ENCODE measurements at regions not wholly inside any gene's neighbourhood (a gene's known extent, or its start where the extent isn't known, plus 50 kb on each side); places are given as distances from the start of the nearest gene placed in this dataset.
"Not testable (repeated sequence)": the region's sequence is repeated elsewhere in the genome, so short reads cannot be mapped to it uniquely, and the experiment has no call there.

DNA sequence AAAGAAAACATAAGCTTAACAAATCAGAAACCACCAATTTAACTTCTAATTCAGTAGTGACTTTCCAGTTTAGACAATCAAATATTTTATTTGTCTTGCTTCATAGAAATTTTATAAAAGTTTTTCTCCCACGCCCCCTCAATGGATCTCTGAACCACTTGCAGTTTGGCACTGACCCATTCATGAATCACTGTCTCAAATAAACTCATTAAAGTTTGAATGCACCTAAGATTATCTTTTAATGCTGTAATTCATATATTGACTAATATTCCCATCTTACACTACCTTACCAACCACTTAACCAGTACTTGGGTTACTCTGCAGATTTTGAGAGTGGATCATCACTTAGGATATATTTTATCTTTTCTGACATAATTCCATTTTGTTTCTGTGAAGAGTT lies 880.2 kb downstream of the OTOL1 start:
- Histone ChIP-seq H3K36me3 (replicated peaks) (no peaks in the 10 kb centered on the region), H3K9me3 (no peaks in the 10 kb centered on the region), H3K4me1 (no peaks in the 10 kb centered on the region), H3K4me3 (no peak overlapping the region), H3K27me3 (ENCODE audit: low read depth) (no peaks in the 10 kb centered on the region)
- DNase-seq (ENCODE audit: low spot score in 2 of 2) = no peak
- in situ Hi-C loops (cut with MboI; ENCODE audit: low sequenced_read_pairs) = no loop called here

DNA sequence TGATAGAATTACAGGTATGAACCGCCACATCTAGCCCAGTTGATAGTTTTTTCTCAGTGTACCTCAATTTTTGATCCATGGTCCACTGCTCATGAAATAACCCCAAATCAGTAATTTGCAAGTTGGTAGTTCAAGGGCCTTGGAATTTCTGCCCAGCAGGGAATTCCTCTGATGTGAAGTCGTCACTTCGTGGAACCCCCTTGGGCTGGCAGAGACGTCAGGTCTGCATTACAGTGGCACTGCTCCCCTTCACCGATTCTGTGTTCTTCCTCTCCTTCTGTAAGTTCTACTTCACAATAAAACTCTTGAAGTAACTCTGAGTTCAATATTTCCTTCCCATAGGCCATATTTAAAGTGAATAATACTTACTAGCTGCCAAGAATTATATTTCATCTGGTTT lies 881.0 kb downstream of the OTOL1 start:
- no peaks in the 10 kb centered on the region for H3K9me3 ChIP-seq
- H3K4me1 ChIP-seq = no peaks in the 10 kb centered on the region
- H3K4me3 ChIP-seq = no peak overlapping the region
- in situ Hi-C loops (cut with MboI; ENCODE audit: low sequenced_read_pairs) = no loop called here
- H3K36me3 ChIP-seq (replicated peaks) = no peaks in the 10 kb centered on the region
- H3K27me3 ChIP-seq (ENCODE audit: low read depth) = no peaks in the 10 kb centered on the region
- no peak for DNase-seq (ENCODE audit: low spot score in 2 of 2)

DNA sequence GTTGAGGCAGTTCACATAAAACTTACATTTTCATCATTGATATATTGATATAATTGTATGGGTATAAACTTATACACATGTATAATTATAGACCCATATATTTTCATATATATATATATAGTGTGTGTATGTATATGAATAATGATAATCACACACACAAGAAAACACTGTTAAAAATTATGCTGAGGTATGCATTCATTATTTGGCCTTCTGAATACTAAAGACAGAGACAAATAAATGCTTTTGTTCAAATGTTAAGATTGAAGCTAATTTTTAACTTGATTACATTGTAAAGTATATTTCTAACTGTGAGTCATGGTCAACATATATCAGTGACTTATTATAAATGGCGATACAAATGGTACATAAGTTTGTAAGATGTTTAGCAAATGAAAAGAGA lies 888.8 kb downstream of the OTOL1 start:
- in situ Hi-C loops (cut with MboI; ENCODE audit: low sequenced_read_pairs) = no loop called here
- Histone ChIP-seq H3K4me3 (no peak overlapping the region), H3K4me1 (no peaks in the 10 kb centered on the region), H3K9me3 (no peaks in the 10 kb centered on the region), H3K36me3 (replicated peaks) (no peaks in the 10 kb centered on the region), H3K27me3 (ENCODE audit: low read depth) (no peaks in the 10 kb centered on the region)
- DNase-seq (ENCODE audit: low spot score in 2 of 2) = no peak

DNA sequence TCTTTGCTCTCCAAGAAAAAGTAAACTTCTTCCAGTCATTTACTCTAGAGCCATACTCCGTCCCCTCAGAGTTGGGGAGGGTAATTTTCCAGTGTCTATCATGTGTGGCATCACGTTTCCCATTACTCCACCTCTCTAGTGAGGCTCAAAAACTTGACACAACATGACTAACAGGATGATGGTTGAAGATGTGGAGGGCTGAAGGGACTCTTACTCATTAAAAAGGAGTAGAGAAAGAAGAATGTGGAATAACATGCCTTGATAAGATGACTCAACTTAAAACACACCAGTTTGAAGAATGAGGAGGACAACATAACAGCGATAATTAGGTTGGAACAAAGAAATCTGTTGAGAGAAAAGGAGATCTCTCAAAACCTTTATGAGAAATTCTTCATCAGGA lies 894.3 kb downstream of the OTOL1 start:
- Histone ChIP-seq H3K36me3 (replicated peaks) (no peaks in the 10 kb centered on the region), H3K4me3 (no peak overlapping the region), H3K27me3 (ENCODE audit: low read depth) (no peaks in the 10 kb centered on the region), H3K4me1 (no peaks in the 10 kb centered on the region), H3K9me3 (no peaks in the 10 kb centered on the region)
- in situ Hi-C loops (cut with MboI; ENCODE audit: low sequenced_read_pairs) = no loop called here
- no peak for DNase-seq (ENCODE audit: low spot score in 2 of 2)

DNA sequence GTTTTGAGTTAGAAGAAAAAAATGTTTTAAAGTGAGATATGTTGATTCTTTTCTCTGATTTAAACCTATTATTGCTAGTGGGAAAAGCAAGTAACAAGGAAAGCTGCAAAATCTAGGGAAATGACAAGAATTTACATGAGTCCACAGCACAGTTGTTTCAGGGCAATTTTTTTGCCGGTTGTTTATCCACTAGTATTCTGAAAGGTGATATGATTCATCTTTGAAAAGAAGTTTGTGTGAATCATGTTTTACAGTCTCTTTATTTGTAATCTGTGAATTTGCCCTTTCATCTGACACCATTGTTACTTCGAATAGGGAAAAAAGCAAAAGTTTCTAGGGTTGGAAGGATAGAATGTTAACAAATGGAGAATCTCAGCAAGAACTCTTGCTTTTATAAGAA lies 894.7 kb downstream of the OTOL1 start:
- DNase-seq (ENCODE audit: low spot score in 2 of 2) = no peak
- Histone ChIP-seq H3K27me3 (ENCODE audit: low read depth) (no peaks in the 10 kb centered on the region), H3K9me3 (no peaks in the 10 kb centered on the region), H3K4me1 (no peaks in the 10 kb centered on the region), H3K4me3 (no peak overlapping the region), H3K36me3 (replicated peaks) (no peaks in the 10 kb centered on the region)
- in situ Hi-C loops (cut with MboI; ENCODE audit: low sequenced_read_pairs) = no loop called here

DNA sequence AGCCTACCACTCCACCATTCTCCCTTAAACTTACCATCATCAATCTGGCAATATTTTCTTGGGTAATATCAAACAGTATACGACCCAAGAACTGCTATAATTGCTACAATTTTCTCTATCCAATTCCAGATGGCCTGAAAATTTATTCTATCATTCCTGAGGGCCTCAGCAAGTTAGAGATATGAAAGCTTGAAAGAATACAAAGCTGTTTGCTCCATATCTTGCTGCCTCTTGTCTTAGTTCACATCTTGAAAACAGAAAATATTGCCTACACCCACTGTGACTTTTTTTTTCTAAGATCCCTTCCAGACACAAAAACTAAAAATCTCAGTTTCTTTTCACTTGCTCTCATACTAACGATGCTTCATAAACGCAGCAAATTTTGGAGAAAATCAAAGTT lies 898.9 kb downstream of the OTOL1 start:
- Histone ChIP-seq H3K36me3 (replicated peaks) (no peaks in the 10 kb centered on the region), H3K27me3 (ENCODE audit: low read depth) (no peaks in the 10 kb centered on the region), H3K4me1 (no peaks in the 10 kb centered on the region), H3K9me3 (no peaks in the 10 kb centered on the region), H3K4me3 (no peak overlapping the region)
- no peak for DNase-seq (ENCODE audit: low spot score in 2 of 2)
- in situ Hi-C loops (cut with MboI; ENCODE audit: low sequenced_read_pairs) = no loop called here

DNA sequence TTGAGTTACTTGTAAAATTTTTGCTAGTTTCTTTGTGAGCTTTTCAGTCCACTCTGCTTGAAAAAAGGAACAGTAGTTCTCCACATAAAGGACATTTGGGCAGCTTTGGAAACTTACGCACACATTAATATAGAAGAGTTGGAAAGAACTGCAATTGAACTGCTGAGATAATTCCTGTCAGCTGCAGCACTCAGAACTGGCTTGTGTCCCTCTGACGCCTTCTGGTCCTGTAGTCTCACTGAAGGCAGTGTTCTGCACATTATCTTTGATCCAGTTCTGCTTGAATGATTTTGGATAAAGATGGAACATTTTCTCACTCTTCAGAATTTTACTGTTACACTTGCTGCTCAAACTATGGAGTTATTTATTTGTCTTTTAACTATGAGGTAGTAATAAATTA lies 901.9 kb downstream of the OTOL1 start:
- DNase-seq (ENCODE audit: low spot score in 2 of 2) = no peak
- Histone ChIP-seq H3K4me3 (no peak overlapping the region), H3K36me3 (replicated peaks) (no peaks in the 10 kb centered on the region), H3K9me3 (no peaks in the 10 kb centered on the region), H3K27me3 (ENCODE audit: low read depth) (no peaks in the 10 kb centered on the region), H3K4me1 (no peaks in the 10 kb centered on the region)
- in situ Hi-C loops (cut with MboI; ENCODE audit: low sequenced_read_pairs) = no loop called here

DNA sequence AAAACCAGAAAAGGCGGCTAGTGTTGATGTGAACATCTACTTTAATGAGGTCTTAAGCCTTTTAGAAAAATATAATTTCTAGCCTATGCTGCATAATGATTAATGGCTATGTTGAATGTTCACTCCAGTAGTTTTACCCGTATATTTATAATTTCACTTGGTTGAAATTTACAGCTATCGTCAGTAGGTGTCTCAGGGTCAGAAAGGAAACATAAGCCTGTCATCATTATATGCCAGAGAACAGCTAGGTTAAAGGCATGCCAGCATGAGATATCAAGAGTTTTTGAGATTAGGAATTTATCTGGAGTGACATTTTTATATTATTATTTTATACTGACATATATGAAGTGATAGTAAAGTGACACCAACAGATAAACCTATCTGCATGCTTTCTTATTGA lies 904.1 kb downstream of the OTOL1 start:
- Histone ChIP-seq H3K9me3 (no peaks in the 10 kb centered on the region), H3K4me1 (no peaks in the 10 kb centered on the region), H3K36me3 (replicated peaks) (no peaks in the 10 kb centered on the region), H3K4me3 (no peak overlapping the region), H3K27me3 (ENCODE audit: low read depth) (no peaks in the 10 kb centered on the region)
- DNase-seq (ENCODE audit: low spot score in 2 of 2) = no peak
- in situ Hi-C loops (cut with MboI; ENCODE audit: low sequenced_read_pairs) = no loop called here

DNA sequence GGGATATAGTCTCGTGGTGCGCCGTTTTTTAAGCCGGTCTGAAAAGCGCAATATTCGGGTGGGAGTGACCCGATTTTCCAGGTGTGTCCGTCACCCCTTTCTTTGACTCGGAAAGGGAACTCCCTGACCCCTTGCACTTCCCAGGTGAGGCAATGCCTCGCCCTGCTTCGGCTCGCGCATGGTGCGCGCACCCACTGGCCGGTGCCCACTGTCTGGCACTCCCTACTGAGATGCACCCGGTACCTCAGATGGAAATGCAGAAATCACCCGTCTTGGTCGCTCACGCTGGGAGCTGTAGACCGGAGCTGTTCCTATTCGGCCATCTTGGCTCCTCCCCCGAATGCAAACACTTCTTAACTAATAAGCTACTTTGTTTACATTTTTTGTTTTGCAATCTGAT lies 914.9 kb downstream of the OTOL1 start:
- in situ Hi-C loops (cut with MboI; ENCODE audit: low sequenced_read_pairs); H3K9me3 ChIP-seq; H3K27me3 ChIP-seq (ENCODE audit: low read depth); H3K36me3 ChIP-seq (replicated peaks); H3K4me3 ChIP-seq; H3K4me1 ChIP-seq; DNase-seq (ENCODE audit: low spot score in 2 of 2): not testable (repeated sequence)

DNA sequence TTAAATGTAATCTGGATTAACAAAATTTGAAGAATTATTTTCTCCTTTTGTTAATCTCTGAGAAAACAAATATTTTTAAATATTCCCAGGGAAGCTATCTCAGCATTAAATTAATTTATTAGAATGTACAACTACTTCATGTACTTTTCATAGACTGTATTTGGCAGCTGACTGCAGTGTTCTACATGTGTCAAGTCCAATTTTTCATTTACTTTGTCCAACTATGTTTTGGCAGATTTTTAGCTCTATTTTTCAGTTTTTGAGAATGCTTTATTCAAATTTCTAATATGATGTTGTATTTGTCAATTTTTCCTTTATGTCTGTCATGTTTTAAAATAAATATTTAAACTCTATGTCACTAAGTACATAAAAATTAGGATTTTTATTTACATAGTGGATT lies 925.1 kb downstream of the OTOL1 start:
- DNase-seq (ENCODE audit: low spot score in 2 of 2) = no peak
- Histone ChIP-seq H3K27me3 (ENCODE audit: low read depth) (no peaks in the 10 kb centered on the region), H3K4me1 (no peaks in the 10 kb centered on the region), H3K4me3 (no peak overlapping the region), H3K36me3 (replicated peaks) (no peaks in the 10 kb centered on the region), H3K9me3 (no peaks in the 10 kb centered on the region)
- in situ Hi-C loops (cut with MboI; ENCODE audit: low sequenced_read_pairs) = no loop called here

DNA sequence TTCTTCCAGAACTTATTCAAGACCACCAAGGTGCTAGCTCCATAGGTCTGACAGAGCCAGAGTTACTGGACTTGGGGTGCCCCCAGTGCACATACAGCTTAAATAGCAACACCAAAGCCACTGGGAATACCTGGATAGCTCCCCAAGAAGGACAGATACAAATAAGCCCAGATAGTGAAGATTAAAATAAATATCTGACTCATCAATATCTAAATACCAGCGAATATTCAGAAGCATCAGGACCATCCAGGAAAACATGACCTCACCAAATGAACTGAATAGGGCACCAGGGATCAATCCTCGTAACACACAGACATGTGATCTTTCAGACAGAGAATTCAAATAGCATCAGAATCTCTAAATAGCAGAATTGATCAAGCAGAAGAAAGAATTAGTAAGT lies 931.6 kb downstream of the OTOL1 start:
- Histone ChIP-seq H3K4me1 (no peaks in the 10 kb centered on the region), H3K27me3 (ENCODE audit: low read depth) (no peaks in the 10 kb centered on the region), H3K4me3 (no peak overlapping the region), H3K36me3 (replicated peaks) (no peaks in the 10 kb centered on the region), H3K9me3 (no peaks in the 10 kb centered on the region; the same call in 1 of the 2 replicates)
- no peak for DNase-seq (ENCODE audit: low spot score in 2 of 2)
- in situ Hi-C loops (cut with MboI; ENCODE audit: low sequenced_read_pairs) = no loop called here

DNA sequence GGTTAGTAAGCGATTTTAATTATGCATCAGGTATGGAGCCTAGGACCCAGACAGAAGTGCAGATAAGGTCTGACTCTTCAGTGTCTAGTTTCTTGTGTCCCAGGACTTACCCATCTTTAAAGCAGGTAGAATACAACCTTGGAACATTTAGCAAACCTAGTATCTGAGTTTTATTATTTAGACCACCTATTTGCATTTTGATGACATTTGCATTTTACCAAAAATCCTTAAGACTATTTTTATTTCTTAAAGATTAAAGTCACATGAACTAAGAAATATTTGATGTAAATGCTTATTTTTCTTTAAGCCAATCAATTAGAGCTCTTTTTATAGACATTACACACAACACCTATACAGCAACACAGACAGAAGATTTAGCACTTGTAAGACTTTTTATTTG lies 939.1 kb downstream of the OTOL1 start:
- no peaks in the 10 kb centered on the region for H3K36me3 ChIP-seq (replicated peaks)
- in situ Hi-C loops (cut with MboI; ENCODE audit: low sequenced_read_pairs) = no loop called here
- DNase-seq (ENCODE audit: low spot score in 2 of 2) = no peak

DNA sequence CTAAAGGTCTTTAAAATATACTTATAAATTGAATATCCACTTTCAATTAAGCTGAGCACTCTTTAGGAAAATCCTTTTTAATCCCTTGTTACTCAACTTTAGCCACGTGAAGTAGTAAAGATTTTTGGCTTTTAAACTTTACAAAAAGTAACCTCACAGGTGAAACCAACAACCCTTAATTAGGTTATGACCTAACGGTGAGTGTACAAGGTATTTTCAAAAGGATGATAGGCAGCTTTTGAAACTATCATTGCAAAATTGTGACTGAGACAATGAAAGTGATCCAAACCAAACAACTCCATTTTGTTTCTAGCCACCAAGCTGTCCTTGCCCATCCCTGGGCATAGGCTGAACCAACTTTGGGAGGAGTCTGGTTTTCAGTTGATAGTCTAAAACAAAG lies 940.2 kb downstream of the OTOL1 start:
- DNase-seq (ENCODE audit: low spot score in 2 of 2) = no peak
- in situ Hi-C loops (cut with MboI; ENCODE audit: low sequenced_read_pairs) = no loop called here

More for the DNA sequence above, 939.1 kb downstream of the OTOL1 start:
- no peaks in the 10 kb centered on the region for H3K4me1 ChIP-seq
- H3K9me3 ChIP-seq = no peaks in the 10 kb centered on the region
- H3K4me3 ChIP-seq = no peak overlapping the region
- no peaks in the 10 kb centered on the region for H3K27me3 ChIP-seq (ENCODE audit: low read depth)

DNA sequence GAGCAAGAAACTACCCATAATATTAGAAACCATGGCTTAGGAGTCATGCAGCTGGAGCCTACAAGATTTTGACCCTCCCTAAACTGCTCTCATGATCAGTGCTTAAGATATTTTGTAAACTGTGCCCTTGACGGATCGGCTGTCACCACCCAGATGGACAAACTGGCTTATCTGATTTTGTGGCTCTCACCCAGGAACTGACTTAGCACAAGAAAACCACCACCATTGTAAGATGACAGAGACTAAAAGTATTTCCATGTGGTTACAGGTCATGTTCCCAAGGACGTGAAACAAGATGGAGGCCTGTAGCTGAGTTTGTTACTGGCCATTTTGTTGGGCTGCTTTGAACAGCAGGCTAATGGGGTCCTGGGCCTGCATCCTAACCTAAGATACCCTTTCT lies 940.9 kb downstream of the OTOL1 start:
- Histone ChIP-seq H3K27me3 (ENCODE audit: low read depth) (no peaks in the 10 kb centered on the region), H3K36me3 (replicated peaks) (no peaks in the 10 kb centered on the region), H3K4me3 (no peak overlapping the region), H3K9me3 (no peaks in the 10 kb centered on the region), H3K4me1 (no peaks in the 10 kb centered on the region)
- in situ Hi-C loops (cut with MboI; ENCODE audit: low sequenced_read_pairs) = no loop called here
- DNase-seq (ENCODE audit: low spot score in 2 of 2) = no peak

More for the DNA sequence above, 940.2 kb downstream of the OTOL1 start:
- Histone ChIP-seq H3K27me3 (ENCODE audit: low read depth) (no peaks in the 10 kb centered on the region), H3K4me3 (no peak overlapping the region), H3K36me3 (replicated peaks) (no peaks in the 10 kb centered on the region), H3K9me3 (no peaks in the 10 kb centered on the region), H3K4me1 (no peaks in the 10 kb centered on the region)

DNA sequence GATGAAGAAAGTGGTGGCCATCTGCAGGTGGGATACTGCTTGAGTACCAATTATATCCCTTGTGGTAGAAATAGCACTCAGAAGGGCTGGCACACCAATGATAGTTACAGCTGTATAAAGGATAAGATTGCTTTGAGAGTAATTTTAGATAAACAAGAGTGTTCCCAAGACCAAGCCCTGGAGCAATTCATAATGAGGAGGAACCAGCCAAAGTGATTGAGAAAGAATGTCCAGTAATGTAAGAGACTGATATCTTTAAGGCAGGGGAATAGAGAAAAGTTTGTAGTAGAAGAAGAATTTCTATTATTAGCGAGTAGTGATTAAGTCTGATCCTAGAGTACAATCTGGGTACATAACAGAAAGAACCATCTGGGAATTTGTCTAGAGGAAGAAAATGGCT lies 945.1 kb downstream of the OTOL1 start:
- in situ Hi-C loops (cut with MboI; ENCODE audit: low sequenced_read_pairs) = no loop called here
- no peaks in the 10 kb centered on the region for H3K9me3 ChIP-seq
- H3K4me1 ChIP-seq = no peaks in the 10 kb centered on the region
- no peak for DNase-seq (ENCODE audit: low spot score in 2 of 2)
- no peaks in the 10 kb centered on the region for H3K27me3 ChIP-seq (ENCODE audit: low read depth)
- H3K36me3 ChIP-seq (replicated peaks) = no peaks in the 10 kb centered on the region
- H3K4me3 ChIP-seq = no peak overlapping the region
